B cell (primary cell): ENCODE measurements at regions not wholly inside any gene's neighbourhood (a gene's known extent, or its start where the extent isn't known, plus 50 kb on each side); places are given as distances from the start of the nearest gene placed in this dataset.
"Not testable (repeated sequence)": the region's sequence is repeated elsewhere in the genome, so short reads cannot be mapped to it uniquely, and the experiment has no call there.

Experiments
- ATAC-seq: fragments of 200-7000 bp; cut with Tn5 transposase; one replicate; pipeline ENCODE4 v1.10.0; 2021; ENCODE audit warnings: low read depth, mild to moderate bottlenecking, moderate number of reproducible peaks, moderate library complexity
- CTCF ChIA-PET: fragments of 350-600 bp; sonication (Branson Sonifier 250); formaldehyde crosslinking; loops from one replicate; lab custom pipeline; 2021; ENCODE audit warnings: antibody characterized with exemption, inconsistent platforms; lab: Charles Lee
- POLR2A ChIA-PET: fragments of 350-600 bp; sonication (Branson Sonifier 250); formaldehyde crosslinking; loops from one replicate; lab custom pipeline; 2021; ENCODE audit warnings: antibody characterized with exemption; lab: Charles Lee
- DNase-seq: peaks from one replicate; pipeline ENCODE4 v3.0.0; 2013
- H2AFZ ChIP-seq: 2 replicates; pipeline ENCODE4 v1.6.1; 2012; ENCODE audit warnings: mild to moderate bottlenecking, low read depth, low read length; ENCODE audit not compliant: insufficient read depth, poor library complexity, severe bottlenecking
- H3K27ac ChIP-seq, 2 donors: 1 replicate in 1 of 2; 2 replicates in 1 of 2; pipeline ENCODE4 v1.5.1; 2012 to 2013; ENCODE audit warnings: low read length in 2 of 2, mild to moderate bottlenecking in 2 of 2, moderate library complexity in 1 of 2
- H3K27me3 ChIP-seq, 4 experiments: fragments of 200-600 bp in 1 of 4; sonication (generic) in 1 of 4; replicated peaks in 1 of 4; 1 replicate in 2 of 4; 2 replicates in 2 of 4; pipeline versions ENCODE4 v1.6.1 to v1.7.0; 2013 to 2016; ENCODE audit warnings: low read length in 3 of 4, mild to moderate bottlenecking in 2 of 4, mixed read lengths in 1 of 4, moderate library complexity in 1 of 4; ENCODE audit not compliant: insufficient read depth in 4 of 4, control insufficient read depth in 3 of 4; ENCODE audit errors: control extremely low read depth in 1 of 4
- H3K36me3 ChIP-seq, 2 experiments: replicated peaks in 1 of 2; 1 replicate in 1 of 2; 2 replicates in 1 of 2; pipeline versions ENCODE4 v1.6.1 to v1.7.1; 2013; ENCODE audit warnings: low read length in 1 of 2; ENCODE audit not compliant: insufficient read depth in 2 of 2, control insufficient read depth in 1 of 2; ENCODE audit errors: control extremely low read depth in 1 of 2, extremely low read depth in 1 of 2
- H3K4me1 ChIP-seq, 2 donors: fragments of 200-600 bp in 1 of 2; sonication (generic) in 1 of 2; 1 replicate in 1 of 2; 2 replicates in 1 of 2; pipeline versions ENCODE4 v1.5.1 to v1.6.1; 2013 to 2017; ENCODE audit warnings: low read length in 2 of 2; ENCODE audit not compliant: control insufficient read depth in 2 of 2, insufficient read depth in 2 of 2
- H3K4me2 ChIP-seq: replicated peaks from 2 replicates; pipeline ENCODE3; 2012; ENCODE audit warnings: mild to moderate bottlenecking, low read depth, low read length; ENCODE audit not compliant: poor library complexity, severe bottlenecking
- H3K4me3 ChIP-seq, 5 experiments: fragments of 200-600 bp in 1 of 5; sonication (generic) in 1 of 5; 1 replicate in 3 of 5; 2 replicates in 2 of 5; pipeline versions ENCODE4 v1.5.1 to v1.7.0; 2011 to 2016; ENCODE audit warnings: low read length in 4 of 5, mild to moderate bottlenecking in 4 of 5, low read depth in 2 of 5, control low read depth in 1 of 5, moderate library complexity in 1 of 5; ENCODE audit not compliant: insufficient read depth in 1 of 5; ENCODE audit errors: control extremely low read depth in 1 of 5, extremely low read depth in 1 of 5
- H3K79me2 ChIP-seq: fragments of 200-600 bp; sonication (generic); one replicate; pipeline ENCODE4 v1.6.0; 2016; ENCODE audit warnings: low read length; ENCODE audit not compliant: control insufficient read depth, insufficient read depth
- H3K9ac ChIP-seq: fragments of 200-600 bp; sonication (generic); 2 replicates; pipeline ENCODE4 v1.6.1; 2017; ENCODE audit warnings: mild to moderate bottlenecking, low read length, moderate library complexity
- H3K9me3 ChIP-seq, 3 donors: one replicate each; pipeline versions ENCODE4 v1.6.1 to v1.7.1; 2013; ENCODE audit warnings: low read length in 2 of 3; ENCODE audit not compliant: control insufficient read depth in 2 of 3, insufficient read depth in 1 of 3; ENCODE audit errors: control extremely low read depth in 1 of 3
- H4K20me1 ChIP-seq: 2 replicates; pipeline ENCODE4 v1.6.0; 2012; ENCODE audit warnings: mild to moderate bottlenecking, low read length; ENCODE audit not compliant: insufficient read depth, control insufficient read depth, poor library complexity, severe bottlenecking
- H3K27ac Mint-ChIP-seq: one replicate; pipeline ENCODE4 v1.8.0; 2021; ENCODE audit warnings: mixed read lengths
- H3K27me3 Mint-ChIP-seq: one replicate; pipeline ENCODE4 v1.8.0; 2021; ENCODE audit warnings: mixed read lengths
- H3K4me1 Mint-ChIP-seq: one replicate; pipeline ENCODE4 v1.8.0; 2021; ENCODE audit warnings: mixed read lengths
- H3K4me3 Mint-ChIP-seq: one replicate; pipeline ENCODE4 v1.8.0; 2021; ENCODE audit warnings: mixed read lengths
- H3K9me3 Mint-ChIP-seq: one replicate; pipeline ENCODE4 v1.8.0; 2022; ENCODE audit warnings: mixed read lengths; ENCODE audit not compliant: insufficient read depth
- CTCF ChIP-seq: fragments of 200-600 bp; IDR thresholded peaks from one replicate; pipeline ENCODE4 v1.8.0; 2022; ENCODE audit warnings: antibody characterized with exemption, mild to moderate bottlenecking
- EZH2 ChIP-seq: IDR thresholded peaks from 2 replicates; pipeline ENCODE4 v1.6.1; 2012; ENCODE audit warnings: borderline replicate concordance, low read depth, mild to moderate bottlenecking, moderate library complexity, low read length; ENCODE audit not compliant: insufficient read depth, poor library complexity, severe bottlenecking
- WGBS: methylation state at CpG from one replicate; pipeline ENCODE4 v1.1.5; 2013; ENCODE audit warnings: missing lambda C conversion rate; ENCODE audit not compliant: insufficient coverage; 5-methylcytosine and 5-hydroxymethylcytosine counted together
- intact Hi-C: fragments of 100-400 bp; cut with micrococcal nuclease; formaldehyde crosslinking; loops from one replicate; pipeline ENCODE4 v1.10.0; 2022

- no peak for ATAC-seq
Observed at GRCh38 chr14:82987502-82988124, 1454.0 kb upstream of the SEL1L start.

GRCh38 chr14:82994547-82994946 lies 1460.9 kb upstream of the SEL1L start:
- DNase-seq, H3K9me3 ChIP-seq, POLR2A ChIA-PET, H3K9me3 Mint-ChIP-seq, CTCF ChIA-PET, H3K4me1 ChIP-seq, H4K20me1 ChIP-seq, H3K4me3 Mint-ChIP-seq, H2AFZ ChIP-seq, ATAC-seq, H3K9ac ChIP-seq, H3K27me3 ChIP-seq, H3K36me3 ChIP-seq, H3K27ac ChIP-seq, intact Hi-C loops, H3K27me3 Mint-ChIP-seq, H3K4me1 Mint-ChIP-seq, H3K27ac Mint-ChIP-seq, H3K79me2 ChIP-seq, H3K4me3 ChIP-seq, H3K4me2 ChIP-seq: not testable (repeated sequence)
- WGBS = 100% methylated on average over 2 of the region's 8 CpGs

More at GRCh38 chr14:82987502-82988124, 1454.0 kb upstream of the SEL1L start:
- Mint-ChIP-seq H3K4me1 (no peaks in the 10 kb centered on the region), H3K4me3 (no peak overlapping the region), H3K27ac (no peak overlapping the region), H3K9me3 (no peaks in the 10 kb centered on the region), H3K27me3 (no peaks in the 10 kb centered on the region)
- no peak overlapping the region for H3K9ac ChIP-seq
- no peak overlapping the region for H3K27ac ChIP-seq
- no peak overlapping the region for H3K4me2 ChIP-seq
- DNase-seq = no peak
- WGBS = 52% methylated on average over 3 of the region's 5 CpGs
- no peaks in the 10 kb centered on the region for H3K9me3 ChIP-seq
- no peaks in the 10 kb centered on the region for H3K27me3 ChIP-seq
- no peak for TF ChIP-seq EZH2
- no peak for TF ChIP-seq CTCF
- H3K79me2 ChIP-seq = no peaks in the 10 kb centered on the region
- H3K4me1 ChIP-seq = no peaks in the 10 kb centered on the region
- intact Hi-C loops = no loop called here
- H4K20me1 ChIP-seq = no peaks in the 10 kb centered on the region
- ChIA-PET POLR2A (no interaction called here), CTCF (no interaction called here)
- H3K36me3 ChIP-seq = no peaks in the 10 kb centered on the region
- no peak overlapping the region for H2AFZ ChIP-seq
- no peak overlapping the region for H3K4me3 ChIP-seq
